Ovary (tissue), 3 donors: ENCODE measurements at regions not wholly inside any gene's neighbourhood (a gene's known extent, or its start where the extent isn't known, plus 50 kb on each side); places are given as distances from the start of the nearest gene placed in this dataset.

Experiments used
- CTCF ChIP-seq, 3 donors: fragments of 450-650 bp in 2 of 3; fragments of 200-600 bp in 1 of 3; IDR thresholded peaks; one replicate each; pipeline versions ENCODE4 v1.5.1 to v1.8.0; 2016 to 2022; ENCODE audit warnings: antibody characterized with exemption in 3 of 3, mild to moderate bottlenecking in 1 of 3
- EP300 ChIP-seq: sonication (generic); formaldehyde crosslinking; IDR thresholded peaks from one replicate; pipeline ENCODE4 v1.6.1; 2017; ENCODE audit warnings: antibody characterized with exemption
- donor health status: DM: no; HTN: no; CAD: no.

GRCh38 chr3:10753964-10754363 is 62.1 kb upstream of the SLC6A11 start:
- TF ChIP-seq CTCF (IDR thresholded peaks at IDR 0.05) = no peak
- TF ChIP-seq EP300 = no peak
